HepG2 (cell line): ENCODE measurements at regions not wholly inside any gene's neighbourhood (a gene's known extent, or its start where the extent isn't known, plus 50 kb on each side); places are given as distances from the start of the nearest gene placed in this dataset.

Experiments
- POLR2A ChIP-seq, 2 experiments: IDR thresholded peaks; 2 replicates each; pipeline ENCODE4 v1.6.1; 2011; ENCODE audit warnings: low read depth in 2 of 2, low read length in 2 of 2, mild to moderate bottlenecking in 1 of 2, moderate library complexity in 1 of 2; ENCODE audit not compliant: insufficient read depth in 1 of 2
- POLR2AphosphoS5 ChIP-seq: IDR thresholded peaks from 2 replicates; pipeline ENCODE4 v1.6.1; 2012; ENCODE audit warnings: low read depth, low read length
- SMARCC2 ChIP-seq: fragments of 450-650 bp; IDR thresholded peaks from 2 replicates; pipeline ENCODE4 v1.6.1; 2017; ENCODE audit warnings: antibody characterized with exemption, mild to moderate bottlenecking
- SUZ12 ChIP-seq: fragments of 150-350 bp; IDR thresholded peaks from 2 replicates; pipeline ENCODE4 v1.6.1; 2014; ENCODE audit warnings: low read depth, low read length
- ZHX1 ChIP-seq: sonication (generic); formaldehyde crosslinking; IDR thresholded peaks from 2 replicates; pipeline ENCODE4 v1.8.1; 2022; ENCODE audit warnings: low read depth, mild to moderate bottlenecking, missing genetic modification reagents
- TF ChIP-seq, protein P1 (sequence below): sonication (generic); formaldehyde crosslinking; IDR thresholded peaks from 2 replicates; pipeline ENCODE4 v1.5.0; 2020; ENCODE audit warnings: mild to moderate bottlenecking, missing genetic modification reagents, moderate library complexity

DNA sequence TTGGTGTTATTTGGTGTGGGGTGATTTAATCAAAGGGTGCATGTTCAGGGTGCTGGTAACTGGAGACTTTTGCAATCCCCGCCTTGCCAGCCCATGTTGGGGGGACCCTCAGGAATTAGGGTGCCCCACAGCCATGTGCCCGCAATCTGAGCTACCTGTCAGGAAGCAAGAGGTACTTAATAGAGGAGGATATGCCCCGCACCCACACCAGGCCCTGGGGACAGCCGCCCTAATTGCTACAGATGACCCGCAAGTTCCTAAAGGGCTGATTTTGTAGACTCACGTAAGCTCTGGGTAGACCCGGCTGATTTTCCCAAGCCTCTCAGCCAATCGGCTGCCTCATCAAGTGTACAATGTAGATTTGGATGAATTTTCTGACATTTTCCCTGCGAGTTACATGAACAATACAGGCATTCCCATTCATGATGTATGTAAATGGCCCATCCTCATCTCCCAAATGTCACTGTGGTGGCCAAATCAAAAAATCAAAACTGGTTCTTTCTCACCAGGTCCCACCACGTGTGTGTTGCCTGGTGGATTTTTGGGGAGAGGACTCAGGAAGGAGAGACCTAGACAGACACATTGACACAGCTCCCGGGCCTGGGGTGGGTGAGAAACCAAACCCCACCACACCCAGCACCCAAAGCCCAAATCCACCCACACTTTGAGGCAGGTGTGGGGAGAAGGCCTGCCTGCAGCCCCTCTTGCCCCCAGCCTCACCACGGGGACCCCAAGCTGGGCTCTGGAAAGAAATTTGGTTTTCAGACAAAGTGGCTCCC, 119.2 kb upstream of the SPACA7 start:
- no peak for TF ChIP-seq SUZ12
- TF ChIP-seq POLR2A (IDR thresholded peaks at IDR 0.05; ENCODE audit: insufficient read depth in 1 of 2, low read depth in 2 of 2, low read length in 2 of 2) = no peak
- TF ChIP-seq, protein P1, sequence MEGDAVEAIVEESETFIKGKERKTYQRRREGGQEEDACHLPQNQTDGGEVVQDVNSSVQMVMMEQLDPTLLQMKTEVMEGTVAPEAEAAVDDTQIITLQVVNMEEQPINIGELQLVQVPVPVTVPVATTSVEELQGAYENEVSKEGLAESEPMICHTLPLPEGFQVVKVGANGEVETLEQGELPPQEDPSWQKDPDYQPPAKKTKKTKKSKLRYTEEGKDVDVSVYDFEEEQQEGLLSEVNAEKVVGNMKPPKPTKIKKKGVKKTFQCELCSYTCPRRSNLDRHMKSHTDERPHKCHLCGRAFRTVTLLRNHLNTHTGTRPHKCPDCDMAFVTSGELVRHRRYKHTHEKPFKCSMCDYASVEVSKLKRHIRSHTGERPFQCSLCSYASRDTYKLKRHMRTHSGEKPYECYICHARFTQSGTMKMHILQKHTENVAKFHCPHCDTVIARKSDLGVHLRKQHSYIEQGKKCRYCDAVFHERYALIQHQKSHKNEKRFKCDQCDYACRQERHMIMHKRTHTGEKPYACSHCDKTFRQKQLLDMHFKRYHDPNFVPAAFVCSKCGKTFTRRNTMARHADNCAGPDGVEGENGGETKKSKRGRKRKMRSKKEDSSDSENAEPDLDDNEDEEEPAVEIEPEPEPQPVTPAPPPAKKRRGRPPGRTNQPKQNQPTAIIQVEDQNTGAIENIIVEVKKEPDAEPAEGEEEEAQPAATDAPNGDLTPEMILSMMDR (CRISPR knock-in tag) = no peak
- no peak for TF ChIP-seq ZHX1
- TF ChIP-seq POLR2AphosphoS5 = no peak
- no peak for TF ChIP-seq SMARCC2
